Endodermal cell (in vitro differentiated cells): ENCODE measurements at regions not wholly inside any gene's neighbourhood (a gene's known extent, or its start where the extent isn't known, plus 50 kb on each side); places are given as distances from the start of the nearest gene placed in this dataset.

Experiments used
- DNase-seq: peaks from one replicate; pipeline ENCODE4 v3.0.0-alpha.2; 2017
- H3K27ac ChIP-seq: 2 replicates; pipeline ENCODE4 v1.5.1; 2013; ENCODE audit warnings: mild to moderate bottlenecking, low read depth, low read length, moderate library complexity
- H3K27me3 ChIP-seq: 2 replicates; pipeline ENCODE4 v1.6.1; 2013; ENCODE audit warnings: mild to moderate bottlenecking, low read length, moderate library complexity; ENCODE audit not compliant: insufficient read depth, control insufficient read depth, poor library complexity, severe bottlenecking
- H3K36me3 ChIP-seq: 2 replicates; pipeline ENCODE4 v1.7.0; 2013; ENCODE audit warnings: mild to moderate bottlenecking, low read length, moderate library complexity; ENCODE audit not compliant: control insufficient read depth, insufficient read depth
- H3K4me1 ChIP-seq: one replicate; pipeline ENCODE4 v1.7.0; 2013; ENCODE audit warnings: low read length; ENCODE audit not compliant: control insufficient read depth, insufficient read depth
- H3K4me3 ChIP-seq: 2 replicates; pipeline ENCODE4 v1.5.1; 2013; ENCODE audit warnings: mild to moderate bottlenecking, low read length, moderate library complexity
- H3K9ac ChIP-seq: 2 replicates; pipeline ENCODE4 v1.6.1; 2013; ENCODE audit warnings: mild to moderate bottlenecking, low read length, moderate library complexity; ENCODE audit not compliant: poor library complexity, severe bottlenecking; ENCODE audit errors: extremely low read depth
- H3K9me3 ChIP-seq: 2 replicates; pipeline ENCODE4 v1.6.1; 2013; ENCODE audit warnings: mild to moderate bottlenecking, low read length, moderate library complexity; ENCODE audit not compliant: control insufficient read depth
- H3K27ac Mint-ChIP-seq: 2 replicates; pipeline ENCODE4 v1.8.0; 2020; ENCODE audit warnings: mixed read lengths
- H3K27me3 Mint-ChIP-seq: 2 replicates; pipeline ENCODE4 v1.8.0; 2021; ENCODE audit warnings: mild to moderate bottlenecking, mixed read lengths; ENCODE audit not compliant: insufficient read depth
- H3K36me3 Mint-ChIP-seq: 2 replicates; pipeline ENCODE4 v1.8.0; 2020; ENCODE audit warnings: low read depth, mixed read lengths
- H3K4me1 Mint-ChIP-seq: 2 replicates; pipeline ENCODE4 v1.8.0; 2020; ENCODE audit warnings: mixed read lengths
- H3K4me3 Mint-ChIP-seq: 2 replicates; pipeline ENCODE4 v1.8.0; 2020; ENCODE audit warnings: mild to moderate bottlenecking, moderate library complexity, mixed read lengths
- H3K9me3 Mint-ChIP-seq: 2 replicates; pipeline ENCODE4 v1.8.0; 2020; ENCODE audit warnings: mild to moderate bottlenecking, mixed read lengths
- WGBS, 2 experiments: methylation state at CpG; one replicate each; pipeline versions ENCODE4 v1.1.5 to v1.1.7; 2013; ENCODE audit warnings: missing lambda C conversion rate in 2 of 2, mixed read lengths in 1 of 2; ENCODE audit not compliant: insufficient coverage in 1 of 2, insufficient read length in 1 of 2; 5-methylcytosine and 5-hydroxymethylcytosine counted together
- TF ChIP-seq, protein P1 (sequence below): fragments of 200-600 bp; sonication (generic); conservative IDR thresholded peaks from 2 replicates; pipeline ENCODE4 v1.5.0; 2021; ENCODE audit warnings: antibody characterized with exemption, mild to moderate bottlenecking

DNA sequence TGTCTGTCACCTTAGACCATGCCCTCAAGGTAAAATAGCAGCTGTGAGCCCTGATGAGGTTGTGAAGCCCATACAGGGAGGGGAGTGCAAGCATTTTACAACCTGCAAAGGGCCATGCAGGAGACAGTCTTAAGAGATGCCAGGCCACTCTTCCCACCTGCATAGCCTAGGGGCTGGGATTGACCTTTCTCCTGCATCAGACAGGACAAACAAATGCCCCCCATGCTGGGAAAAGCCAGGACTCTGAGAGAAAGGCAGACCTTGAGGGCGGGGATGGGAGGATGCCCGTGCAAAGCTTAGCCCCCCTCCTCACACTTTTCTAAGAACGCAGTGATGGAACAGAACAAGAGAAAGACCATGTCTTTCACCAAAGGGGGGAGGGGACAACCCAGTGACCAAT is 137.9 kb upstream of the MAMLD1 start:
- Histone ChIP-seq H3K4me3 (no peak overlapping the region), H3K4me1 (no peaks in the 10 kb centered on the region), H3K27ac (no peak overlapping the region), H3K9me3 (no peaks in the 10 kb centered on the region), H3K9ac (no peak overlapping the region), H3K36me3 (no peaks in the 10 kb centered on the region), H3K27me3 (no peaks in the 10 kb centered on the region)
- no peak overlapping the region for H3K4me3 Mint-ChIP-seq
- peaks cover 57% of the 10 kb centered on the region for H3K9me3 Mint-ChIP-seq
- no peaks in the 10 kb centered on the region for H3K36me3 Mint-ChIP-seq
- peaks cover 7% of the 10 kb centered on the region for H3K4me1 Mint-ChIP-seq
- TF ChIP-seq, protein P1, sequence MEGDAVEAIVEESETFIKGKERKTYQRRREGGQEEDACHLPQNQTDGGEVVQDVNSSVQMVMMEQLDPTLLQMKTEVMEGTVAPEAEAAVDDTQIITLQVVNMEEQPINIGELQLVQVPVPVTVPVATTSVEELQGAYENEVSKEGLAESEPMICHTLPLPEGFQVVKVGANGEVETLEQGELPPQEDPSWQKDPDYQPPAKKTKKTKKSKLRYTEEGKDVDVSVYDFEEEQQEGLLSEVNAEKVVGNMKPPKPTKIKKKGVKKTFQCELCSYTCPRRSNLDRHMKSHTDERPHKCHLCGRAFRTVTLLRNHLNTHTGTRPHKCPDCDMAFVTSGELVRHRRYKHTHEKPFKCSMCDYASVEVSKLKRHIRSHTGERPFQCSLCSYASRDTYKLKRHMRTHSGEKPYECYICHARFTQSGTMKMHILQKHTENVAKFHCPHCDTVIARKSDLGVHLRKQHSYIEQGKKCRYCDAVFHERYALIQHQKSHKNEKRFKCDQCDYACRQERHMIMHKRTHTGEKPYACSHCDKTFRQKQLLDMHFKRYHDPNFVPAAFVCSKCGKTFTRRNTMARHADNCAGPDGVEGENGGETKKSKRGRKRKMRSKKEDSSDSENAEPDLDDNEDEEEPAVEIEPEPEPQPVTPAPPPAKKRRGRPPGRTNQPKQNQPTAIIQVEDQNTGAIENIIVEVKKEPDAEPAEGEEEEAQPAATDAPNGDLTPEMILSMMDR = no peak
- peaks cover 60% of the 10 kb centered on the region for H3K27me3 Mint-ChIP-seq
- DNase-seq = no peak
- 20 to 62% methylated on average over 1 to 3 of the region's 3 CpGs for WGBS, 2 experiments
- H3K27ac Mint-ChIP-seq = no peak overlapping the region

DNA sequence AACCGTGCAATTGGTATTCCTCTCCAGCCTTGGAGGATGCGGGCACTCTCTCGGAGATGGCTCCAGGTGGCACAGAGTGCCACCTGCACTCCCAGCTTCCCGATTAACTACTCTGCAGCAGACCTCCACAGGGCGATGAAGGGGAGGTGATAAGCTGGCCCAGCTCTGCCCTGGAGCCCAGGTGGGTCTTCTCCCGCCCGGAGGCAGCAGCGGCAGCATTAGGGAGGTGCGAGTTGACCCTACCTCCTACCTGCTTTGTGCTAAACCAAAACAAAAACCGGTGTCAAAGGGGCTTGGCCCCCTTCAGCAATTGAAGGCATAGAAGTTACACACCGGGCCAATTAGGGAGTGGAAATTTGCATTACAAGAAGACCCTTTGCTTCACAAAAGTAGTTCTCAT is 137.4 kb upstream of the MAMLD1 start:
- Histone ChIP-seq H3K36me3 (no peaks in the 10 kb centered on the region), H3K9me3 (no peaks in the 10 kb centered on the region), H3K4me3 (no peak overlapping the region), H3K4me1 (no peaks in the 10 kb centered on the region), H3K27ac (no peak overlapping the region), H3K27me3 (no peaks in the 10 kb centered on the region), H3K9ac (no peak overlapping the region)
- Mint-ChIP-seq H3K4me3 (no peak overlapping the region), H3K27ac (no peak overlapping the region), H3K36me3 (no peaks in the 10 kb centered on the region), H3K4me1 (peaks cover 7% of the 10 kb centered on the region), H3K27me3 (peaks cover 55% of the 10 kb centered on the region), H3K9me3 (peaks cover 58% of the 10 kb centered on the region)
- TF ChIP-seq, protein P1 = no peak
- 33 to 40% methylated on average over 3 to 11 of the region's 11 CpGs for WGBS, 2 experiments
- DNase-seq = no peak

DNA sequence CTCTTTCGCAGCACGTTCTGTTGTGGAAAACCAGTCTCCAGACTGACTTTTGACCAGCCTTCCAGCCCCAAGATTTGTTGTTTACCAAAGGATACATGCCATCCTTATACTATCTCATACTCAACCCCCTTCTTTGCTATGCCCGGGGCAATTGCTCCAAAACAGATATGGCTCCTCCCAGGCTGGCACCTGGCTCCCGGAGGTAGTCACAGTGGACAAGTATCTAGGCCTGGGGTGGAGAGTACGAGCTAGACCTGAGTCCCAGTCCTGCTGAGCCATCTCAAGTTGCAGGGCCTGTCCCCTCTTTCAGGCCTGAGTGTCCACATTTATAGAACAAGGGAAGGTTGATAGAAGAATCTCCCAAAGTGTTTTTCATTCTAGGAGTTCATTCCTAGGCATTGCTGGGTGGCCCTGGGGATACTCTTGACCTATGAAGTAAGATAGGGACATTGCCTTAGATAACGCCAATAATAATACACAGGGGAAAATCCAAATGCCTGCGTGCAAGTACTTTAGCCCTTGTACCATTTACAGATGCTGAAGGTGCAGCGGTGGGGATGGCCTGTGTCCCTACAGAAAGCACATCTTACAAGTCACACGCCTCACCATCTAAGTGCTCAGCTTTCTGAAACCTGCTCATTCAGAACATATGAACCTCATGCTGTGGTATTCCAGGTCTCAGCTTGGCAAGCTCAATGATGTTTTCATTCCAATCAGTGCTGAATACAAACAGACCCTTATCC is 136.7 kb upstream of the MAMLD1 start:
- Histone ChIP-seq H3K4me3 (no peak overlapping the region), H3K27ac (no peak overlapping the region), H3K9ac (no peak overlapping the region), H3K9me3 (no peaks in the 10 kb centered on the region), H3K27me3 (no peaks in the 10 kb centered on the region), H3K36me3 (no peaks in the 10 kb centered on the region), H3K4me1 (no peaks in the 10 kb centered on the region)
- Mint-ChIP-seq H3K4me1 (peaks cover 7% of the 10 kb centered on the region), H3K27me3 (peaks cover 49% of the 10 kb centered on the region), H3K4me3 (no peak overlapping the region), H3K9me3 (peaks cover 51% of the 10 kb centered on the region), H3K27ac (no peak overlapping the region), H3K36me3 (no peaks in the 10 kb centered on the region)
- no peak for DNase-seq
- WGBS, 2 experiments = 78 to 100% methylated on average over 3 to 9 of the region's 9 CpGs
- TF ChIP-seq, protein P1 = no peak
